Parathyroid adenoma (tissue), 2 donors: ENCODE measurements at regions not wholly inside any gene's neighbourhood (a gene's known extent, or its start where the extent isn't known, plus 50 kb on each side); places are given as distances from the start of the nearest gene placed in this dataset.

Experiments
- H2AFZ ChIP-seq: fragments of 300-600 bp; sonication (generic); one replicate; pipeline ENCODE4 v1.7.0; 2017; ENCODE audit warnings: antibody characterized with exemption, mild to moderate bottlenecking
- H3K27ac ChIP-seq: fragments of 300-600 bp; sonication (generic); one replicate; pipeline ENCODE4 v1.7.0; 2017
- H3K27me3 ChIP-seq: fragments of 300-600 bp; sonication (generic); one replicate; pipeline ENCODE4 v1.7.0; 2017; ENCODE audit warnings: low read length; ENCODE audit not compliant: control insufficient read depth, insufficient read depth
- H3K36me3 ChIP-seq: fragments of 300-600 bp; sonication (generic); one replicate; pipeline ENCODE4 v1.7.0; 2017; ENCODE audit warnings: low read length; ENCODE audit not compliant: control insufficient read depth, insufficient read depth
- H3K4me1 ChIP-seq: fragments of 300-600 bp; sonication (generic); one replicate; pipeline ENCODE4 v1.7.0; 2017; ENCODE audit warnings: control low read depth
- H3K4me2 ChIP-seq: fragments of 300-600 bp; sonication (generic); one replicate; pipeline ENCODE4 v1.7.0; 2017; ENCODE audit warnings: low read length
- H3K4me3 ChIP-seq: fragments of 300-600 bp; sonication (generic); one replicate; pipeline ENCODE4 v1.7.0; 2017; ENCODE audit warnings: low read depth, low read length
- H3K79me2 ChIP-seq: fragments of 300-600 bp; sonication (generic); one replicate; pipeline ENCODE4 v1.7.0; 2017; ENCODE audit warnings: control low read depth
- H3K9ac ChIP-seq: fragments of 300-600 bp; sonication (generic); one replicate; pipeline ENCODE4 v1.7.0; 2017; ENCODE audit warnings: mild to moderate bottlenecking
- H3K9me3 ChIP-seq: fragments of 300-600 bp; sonication (generic); one replicate; pipeline ENCODE4 v1.7.0; 2017; ENCODE audit warnings: low read length; ENCODE audit not compliant: control insufficient read depth
- CTCF ChIP-seq: fragments of 300-600 bp; sonication (generic); IDR thresholded peaks from one replicate; pipeline ENCODE4 v1.7.0; 2017; ENCODE audit warnings: antibody characterized with exemption, mild to moderate bottlenecking
- donor health status: primary hyperparathyroidism.

GRCh38 chr1:70877343-70877742 lies 170.3 kb downstream of the PTGER3 start:
- Histone ChIP-seq H3K27me3 (no peaks in the 10 kb centered on the region), H3K4me3 (no peak overlapping the region), H3K27ac (no peak overlapping the region), H3K9ac (no peak overlapping the region), H3K79me2 (no peaks in the 10 kb centered on the region), H2AFZ (no peak overlapping the region), H3K9me3 (no peaks in the 10 kb centered on the region), H3K4me2 (no peak overlapping the region), H3K4me1 (no peaks in the 10 kb centered on the region), H3K36me3 (no peaks in the 10 kb centered on the region)
- TF ChIP-seq CTCF: no peak

GRCh38 chr1:70887936-70888335 lies 159.7 kb downstream of the PTGER3 start:
- H3K4me3 ChIP-seq: no peak overlapping the region
- H3K36me3 ChIP-seq: no peaks in the 10 kb centered on the region
- H3K9ac ChIP-seq: no peak overlapping the region
- no peaks in the 10 kb centered on the region for H3K9me3 ChIP-seq
- no peak for TF ChIP-seq CTCF
- H3K27ac ChIP-seq: no peak overlapping the region
- H3K79me2 ChIP-seq: no peaks in the 10 kb centered on the region
- peak overlapping the region; percentile 40 for H2AFZ ChIP-seq
- no peak overlapping the region for H3K4me2 ChIP-seq
- no peaks in the 10 kb centered on the region for H3K4me1 ChIP-seq
- no peaks in the 10 kb centered on the region for H3K27me3 ChIP-seq

GRCh38 chr1:70888722-70889121 lies 158.9 kb downstream of the PTGER3 start:
- H3K79me2 ChIP-seq: no peaks in the 10 kb centered on the region
- no peaks in the 10 kb centered on the region for H3K4me1 ChIP-seq
- H3K4me2 ChIP-seq: no peak overlapping the region
- no peak overlapping the region for H2AFZ ChIP-seq
- no peaks in the 10 kb centered on the region for H3K27me3 ChIP-seq
- no peaks in the 10 kb centered on the region for H3K36me3 ChIP-seq
- TF ChIP-seq CTCF: no peak
- H3K27ac ChIP-seq: no peak overlapping the region
- no peak overlapping the region for H3K9ac ChIP-seq
- no peaks in the 10 kb centered on the region for H3K9me3 ChIP-seq
- H3K4me3 ChIP-seq: no peak overlapping the region

DNA sequence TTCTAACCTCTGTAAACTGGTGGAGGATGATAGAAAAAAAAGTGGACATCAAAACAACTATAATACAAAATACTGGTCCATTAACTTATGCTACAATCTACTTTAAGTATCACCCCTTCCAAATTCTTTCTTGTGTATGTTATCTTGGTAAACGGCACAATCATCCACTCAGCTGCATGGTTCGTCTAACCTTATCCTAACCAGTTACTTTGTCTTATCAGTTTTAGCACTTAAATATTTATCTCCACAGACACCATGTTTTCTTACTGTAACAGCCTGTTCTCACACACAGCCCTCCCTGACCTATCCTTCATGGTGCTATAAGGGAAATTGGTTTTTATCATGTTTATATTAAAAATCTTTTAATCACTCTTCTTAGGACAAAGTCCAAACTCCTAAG lies 157.2 kb downstream of the PTGER3 start:
- Histone ChIP-seq H3K27me3 (no peaks in the 10 kb centered on the region), H3K4me1 (no peaks in the 10 kb centered on the region), H3K4me2 (no peak overlapping the region), H3K9me3 (no peaks in the 10 kb centered on the region), H3K9ac (no peak overlapping the region), H2AFZ (no peak overlapping the region), H3K36me3 (no peaks in the 10 kb centered on the region), H3K79me2 (no peaks in the 10 kb centered on the region), H3K27ac (no peak overlapping the region), H3K4me3 (no peak overlapping the region)
- no peak for TF ChIP-seq CTCF

DNA sequence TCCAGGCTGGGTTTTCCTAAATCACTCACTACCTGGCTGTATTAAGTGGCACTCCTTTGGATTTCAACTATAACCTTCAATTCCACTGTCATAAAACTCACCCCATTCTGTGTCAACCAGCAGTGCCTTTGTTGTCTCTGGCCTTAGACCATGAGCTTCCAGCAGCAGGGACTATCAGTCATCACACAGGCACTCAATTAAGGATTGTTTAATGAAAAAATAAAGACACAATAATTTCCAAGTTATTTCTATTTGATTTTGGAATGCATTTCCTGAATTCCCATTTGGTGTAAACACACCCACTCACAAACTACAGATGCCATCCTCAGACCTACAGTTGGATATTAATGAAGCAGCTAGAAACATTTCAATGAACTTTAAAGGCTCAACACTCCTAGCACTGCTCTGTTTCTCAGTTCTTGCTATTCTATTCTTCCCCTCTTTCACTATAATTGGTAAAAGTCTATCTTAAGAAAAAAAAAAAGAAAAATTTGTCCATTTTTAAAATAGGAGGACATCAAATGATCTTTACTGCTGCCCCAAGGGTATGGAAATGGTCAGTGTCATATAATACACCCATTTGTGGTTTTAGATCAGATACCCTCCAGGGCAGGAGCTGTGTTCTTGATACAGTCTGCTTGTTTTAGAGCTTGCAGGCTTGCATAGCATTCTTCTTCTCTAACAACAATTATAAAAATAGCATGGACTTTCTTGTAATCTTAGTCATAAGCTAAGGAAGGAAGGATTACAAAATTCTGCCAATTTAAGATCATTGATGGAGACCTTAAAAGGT lies 156.4 kb downstream of the PTGER3 start:
- no peak for TF ChIP-seq CTCF
- Histone ChIP-seq H3K27ac (no peak overlapping the region), H3K9ac (no peak overlapping the region), H3K9me3 (no peaks in the 10 kb centered on the region), H3K4me3 (no peak overlapping the region), H3K79me2 (no peaks in the 10 kb centered on the region), H2AFZ (no peak overlapping the region), H3K4me2 (no peak overlapping the region), H3K4me1 (no peaks in the 10 kb centered on the region), H3K27me3 (no peaks in the 10 kb centered on the region), H3K36me3 (no peaks in the 10 kb centered on the region)
